H1 (cell line): ENCODE measurements at regions not wholly inside any gene's neighbourhood (a gene's known extent, or its start where the extent isn't known, plus 50 kb on each side); places are given as distances from the start of the nearest gene placed in this dataset.

ENCODE experiments used
- CBX8 ChIP-seq: fragments of 300-800, 300-1000 bp; sonication (generic); IDR thresholded peaks from 2 replicates; pipeline ENCODE4 v1.7.1; 2016; ENCODE audit warnings: low read depth, low read length, borderline replicate concordance
- EGR1 ChIP-seq: IDR thresholded peaks from 2 replicates; pipeline ENCODE4 v1.6.1; 2011; ENCODE audit warnings: low read depth, low read length, borderline replicate concordance
- HDAC6 ChIP-seq: IDR thresholded peaks from one replicate; pipeline ENCODE4 v1.7.1; 2012; ENCODE audit warnings: low read depth, mild to moderate bottlenecking, inconsistent platforms, low read length, moderate library complexity
- NANOG ChIP-seq: IDR thresholded peaks from 2 replicates; pipeline ENCODE4 v1.6.1; 2011; ENCODE audit warnings: low read length, low read depth, mild to moderate bottlenecking, inconsistent platforms; ENCODE audit not compliant: insufficient read depth, poor library complexity, severe bottlenecking
- PHF8 ChIP-seq: fragments of 200-600 bp; sonication (generic); conservative IDR thresholded peaks from 2 replicates; pipeline ENCODE4 v1.7.1; 2012; ENCODE audit warnings: low read depth, mild to moderate bottlenecking, inconsistent platforms, low read length, moderate library complexity
- YY1 ChIP-seq: IDR thresholded peaks from 2 replicates; pipeline ENCODE4 v1.6.1; 2011; ENCODE audit warnings: low read depth, mild to moderate bottlenecking, low read length
- TF ChIP-seq, protein P1 (sequence below), 3 experiments: IDR thresholded peaks; 1 replicate in 2 of 3; 2 replicates in 1 of 3; pipeline versions ENCODE4 v1.5.1 to v1.6.1; 2011; ENCODE audit warnings: low read length in 3 of 3, mild to moderate bottlenecking in 3 of 3, inconsistent platforms in 2 of 3, low read depth in 1 of 3, moderate library complexity in 1 of 3; ENCODE audit not compliant: insufficient read depth in 1 of 3; ENCODE audit errors: control extremely low read depth in 1 of 3

DNA sequence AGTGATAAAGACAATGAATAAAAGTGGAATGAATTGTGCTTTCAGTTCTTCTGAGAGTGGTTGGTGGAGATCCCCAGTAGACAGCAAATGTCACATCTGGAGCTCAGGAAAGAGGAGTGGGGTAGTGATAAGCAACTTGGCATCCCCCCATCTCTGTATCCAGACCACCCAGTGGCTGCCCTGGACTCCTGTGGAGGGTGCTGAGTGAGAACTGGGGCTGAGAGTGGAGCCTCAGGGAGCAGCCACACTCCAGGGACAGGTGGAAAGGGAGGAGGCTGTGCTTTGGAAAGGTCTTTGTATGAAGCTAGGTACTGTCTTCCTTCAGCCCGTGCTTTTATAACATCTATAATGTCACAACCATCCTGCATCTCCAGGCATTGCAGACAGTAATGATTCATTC is 85.6 kb upstream of the RASGRF1 start (continued):
- TF ChIP-seq, protein P1, sequence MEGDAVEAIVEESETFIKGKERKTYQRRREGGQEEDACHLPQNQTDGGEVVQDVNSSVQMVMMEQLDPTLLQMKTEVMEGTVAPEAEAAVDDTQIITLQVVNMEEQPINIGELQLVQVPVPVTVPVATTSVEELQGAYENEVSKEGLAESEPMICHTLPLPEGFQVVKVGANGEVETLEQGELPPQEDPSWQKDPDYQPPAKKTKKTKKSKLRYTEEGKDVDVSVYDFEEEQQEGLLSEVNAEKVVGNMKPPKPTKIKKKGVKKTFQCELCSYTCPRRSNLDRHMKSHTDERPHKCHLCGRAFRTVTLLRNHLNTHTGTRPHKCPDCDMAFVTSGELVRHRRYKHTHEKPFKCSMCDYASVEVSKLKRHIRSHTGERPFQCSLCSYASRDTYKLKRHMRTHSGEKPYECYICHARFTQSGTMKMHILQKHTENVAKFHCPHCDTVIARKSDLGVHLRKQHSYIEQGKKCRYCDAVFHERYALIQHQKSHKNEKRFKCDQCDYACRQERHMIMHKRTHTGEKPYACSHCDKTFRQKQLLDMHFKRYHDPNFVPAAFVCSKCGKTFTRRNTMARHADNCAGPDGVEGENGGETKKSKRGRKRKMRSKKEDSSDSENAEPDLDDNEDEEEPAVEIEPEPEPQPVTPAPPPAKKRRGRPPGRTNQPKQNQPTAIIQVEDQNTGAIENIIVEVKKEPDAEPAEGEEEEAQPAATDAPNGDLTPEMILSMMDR (IDR thresholded peaks at IDR 0.05; ENCODE audit: control extremely low read depth in 1 of 3, insufficient read depth in 1 of 3, low read depth in 1 of 3, low read length in 3 of 3) = no peak
- TF ChIP-seq CBX8 (no peak), EGR1 (no peak), NANOG (no peak), HDAC6 (no peak), YY1 (no peak), PHF8 (no peak)
